NB4 (cell line): ENCODE measurements at regions not wholly inside any gene's neighbourhood (a gene's known extent, or its start where the extent isn't known, plus 50 kb on each side); places are given as distances from the start of the nearest gene placed in this dataset.

Experiments
- DNase-seq: peaks from one replicate; pipeline ENCODE4 v3.0.0; 2010; ENCODE audit warnings: low read depth
- H3K4me3 ChIP-seq: one replicate; pipeline ENCODE4 v1.5.1; 2011; ENCODE audit warnings: mild to moderate bottlenecking, low read depth, low read length, moderate library complexity
- MAX ChIP-seq: IDR thresholded peaks from 2 replicates; pipeline ENCODE4 v1.6.1; 2011; ENCODE audit warnings: low read depth, low read length
- MYC ChIP-seq: IDR thresholded peaks from 2 replicates; pipeline ENCODE4 v1.6.1; 2011; ENCODE audit warnings: low read depth, low read length
- POLR2A ChIP-seq: IDR thresholded peaks from 2 replicates; pipeline ENCODE4 v1.6.1; 2011; ENCODE audit warnings: mild to moderate bottlenecking; ENCODE audit not compliant: insufficient read length; ENCODE audit errors: extremely low read depth
- TF ChIP-seq, protein P1 (sequence below): IDR thresholded peaks from one replicate; pipeline ENCODE4 v1.5.1; 2012; ENCODE audit warnings: low read depth, low read length

DNA sequence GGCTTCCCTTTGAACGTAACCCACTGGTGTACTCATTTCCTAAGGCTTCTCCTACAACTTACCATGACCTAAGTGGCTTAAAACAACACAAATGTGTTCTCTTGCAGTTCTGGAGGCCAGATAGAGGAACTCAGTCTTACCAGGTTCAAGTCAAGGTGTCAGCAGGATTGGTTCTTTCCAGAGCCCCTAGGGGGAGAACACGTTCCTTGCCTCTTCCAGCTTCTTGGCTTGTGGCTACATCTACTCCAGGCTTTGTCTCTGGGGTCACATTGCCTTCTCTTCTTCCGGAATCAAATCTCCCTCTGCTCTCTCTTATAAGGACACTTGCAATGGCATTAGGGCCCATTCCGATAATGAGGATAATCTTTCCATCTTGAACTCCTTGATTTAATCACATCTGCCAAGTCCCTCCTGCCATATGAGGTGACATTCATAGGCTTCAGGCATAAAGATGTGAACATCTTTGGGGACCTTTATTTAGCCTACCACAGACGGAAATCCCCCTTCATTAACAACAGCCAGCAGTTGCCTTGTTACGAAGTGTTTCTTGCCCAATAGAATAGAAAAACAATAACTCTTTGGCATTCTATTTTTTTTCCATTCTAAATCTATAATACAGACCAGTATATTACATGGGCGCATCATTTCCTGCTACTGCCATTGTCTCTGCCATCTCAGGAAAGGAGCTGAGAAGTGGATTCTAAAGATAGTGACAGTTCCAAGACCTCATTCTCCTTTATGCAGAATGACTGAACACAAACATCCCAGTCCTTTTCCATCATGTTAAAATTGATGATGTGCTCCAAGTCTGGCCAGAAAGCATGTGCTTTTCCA is 362.0 kb downstream of the ZNF521 start:
- DNase-seq = no peak
- TF ChIP-seq POLR2A (no peak), MAX (no peak), MYC (no peak)
- TF ChIP-seq, protein P1, sequence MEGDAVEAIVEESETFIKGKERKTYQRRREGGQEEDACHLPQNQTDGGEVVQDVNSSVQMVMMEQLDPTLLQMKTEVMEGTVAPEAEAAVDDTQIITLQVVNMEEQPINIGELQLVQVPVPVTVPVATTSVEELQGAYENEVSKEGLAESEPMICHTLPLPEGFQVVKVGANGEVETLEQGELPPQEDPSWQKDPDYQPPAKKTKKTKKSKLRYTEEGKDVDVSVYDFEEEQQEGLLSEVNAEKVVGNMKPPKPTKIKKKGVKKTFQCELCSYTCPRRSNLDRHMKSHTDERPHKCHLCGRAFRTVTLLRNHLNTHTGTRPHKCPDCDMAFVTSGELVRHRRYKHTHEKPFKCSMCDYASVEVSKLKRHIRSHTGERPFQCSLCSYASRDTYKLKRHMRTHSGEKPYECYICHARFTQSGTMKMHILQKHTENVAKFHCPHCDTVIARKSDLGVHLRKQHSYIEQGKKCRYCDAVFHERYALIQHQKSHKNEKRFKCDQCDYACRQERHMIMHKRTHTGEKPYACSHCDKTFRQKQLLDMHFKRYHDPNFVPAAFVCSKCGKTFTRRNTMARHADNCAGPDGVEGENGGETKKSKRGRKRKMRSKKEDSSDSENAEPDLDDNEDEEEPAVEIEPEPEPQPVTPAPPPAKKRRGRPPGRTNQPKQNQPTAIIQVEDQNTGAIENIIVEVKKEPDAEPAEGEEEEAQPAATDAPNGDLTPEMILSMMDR = no peak
- H3K4me3 ChIP-seq = no peak overlapping the region

DNA sequence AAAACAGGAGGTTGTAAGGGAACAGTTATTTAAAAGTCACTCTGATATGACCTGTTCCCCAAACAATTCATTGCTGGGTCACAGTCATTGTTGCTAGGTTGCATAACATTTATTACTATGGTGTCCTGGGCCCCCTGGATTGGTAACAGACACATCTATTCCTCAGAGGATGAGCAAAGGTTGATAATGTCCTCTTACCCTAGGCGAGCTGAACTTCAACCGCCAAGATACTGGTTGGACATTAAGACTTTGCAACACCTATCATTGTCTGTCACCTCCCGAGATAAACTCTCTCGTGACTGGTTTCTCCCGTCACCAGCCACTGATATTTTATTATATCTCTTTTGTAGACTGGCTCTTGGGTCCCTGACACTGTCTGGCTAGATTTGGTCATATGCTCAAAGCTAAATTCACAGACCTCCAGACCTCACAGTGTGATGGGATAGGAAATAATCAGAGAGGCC is 361.3 kb downstream of the ZNF521 start:
- DNase-seq = no peak
- TF ChIP-seq, protein P1 = no peak
- TF ChIP-seq POLR2A (no peak), MAX (no peak), MYC (no peak)
- H3K4me3 ChIP-seq = no peak overlapping the region

DNA sequence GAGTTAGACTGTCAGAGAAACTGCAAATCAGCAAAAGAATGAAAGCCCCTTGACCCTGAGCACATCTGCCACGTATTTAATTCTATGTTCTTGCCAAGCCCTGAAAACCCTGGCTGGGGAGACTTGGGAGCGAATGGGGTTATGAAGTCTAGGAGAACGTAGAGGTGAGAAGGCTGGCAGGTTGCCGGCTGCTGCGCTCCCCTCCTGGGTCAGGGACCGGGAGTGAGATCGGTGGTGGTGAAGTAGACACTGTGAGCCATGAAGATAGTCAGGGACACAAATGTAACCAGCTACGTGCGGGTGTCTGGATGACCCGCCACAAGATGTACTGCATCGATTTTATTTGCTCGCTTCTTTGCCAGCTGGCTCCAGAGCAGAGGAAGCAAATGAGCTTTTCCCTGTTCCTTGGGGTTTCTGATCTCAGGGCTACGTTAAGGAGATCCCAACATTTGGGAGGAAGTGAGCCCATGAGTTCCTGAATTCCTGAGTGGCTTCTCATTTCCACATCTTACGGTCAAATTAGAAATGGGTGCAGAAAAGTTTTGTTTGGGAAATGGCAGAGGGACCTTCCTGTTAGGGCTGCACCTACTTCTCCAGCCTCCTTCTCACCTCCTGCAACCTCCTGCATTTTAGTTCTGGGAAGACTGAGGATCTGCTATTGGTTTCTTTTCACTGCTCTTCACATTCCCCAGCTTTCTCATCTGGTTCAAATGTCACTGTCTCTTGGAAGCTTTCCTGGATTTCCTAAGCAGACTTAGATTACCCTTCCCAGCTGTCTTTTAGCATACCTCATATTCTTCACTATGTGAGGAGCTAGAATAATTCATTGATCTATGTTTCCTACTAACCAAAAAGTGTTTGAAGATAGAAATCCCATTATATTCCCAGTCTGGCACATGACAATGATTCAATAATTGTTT is 360.6 kb downstream of the ZNF521 start:
- no peak overlapping the region for H3K4me3 ChIP-seq
- no peak for DNase-seq
- no peak for TF ChIP-seq MAX

GRCh38 chr18:24992491-24992890 is 359.5 kb downstream of the ZNF521 start:
- no peak for TF ChIP-seq POLR2A
- no peak for TF ChIP-seq MAX
- TF ChIP-seq, protein P1 = no peak
- no peak for TF ChIP-seq MYC
- no peak overlapping the region for H3K4me3 ChIP-seq
- no peak for DNase-seq

DNA sequence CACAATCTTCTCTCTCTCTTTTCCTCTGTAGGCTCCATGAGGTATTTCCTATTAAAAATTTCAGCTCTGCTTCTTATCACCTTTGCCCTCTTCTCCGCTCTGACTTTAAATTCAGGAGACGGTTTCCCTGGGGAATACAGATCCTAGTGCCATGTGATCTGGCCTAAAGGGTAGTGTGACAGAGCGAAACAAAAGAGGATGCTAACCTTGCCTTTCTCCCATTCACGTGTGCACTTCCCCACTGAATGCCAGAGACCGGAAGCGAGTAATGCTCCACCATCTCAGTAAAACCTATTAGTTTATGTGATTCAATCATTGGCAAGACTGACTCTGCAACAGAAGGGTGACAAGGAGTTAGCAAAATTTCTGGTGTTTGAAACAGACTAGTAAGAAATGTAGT is 358.3 kb downstream of the ZNF521 start:
- DNase-seq = no peak
- no peak for TF ChIP-seq POLR2A
- no peak for TF ChIP-seq MAX
- TF ChIP-seq, protein P1 = no peak
- no peak overlapping the region for H3K4me3 ChIP-seq

GRCh38 chr18:24995056-24995455 is 356.9 kb downstream of the ZNF521 start:
- DNase-seq = no peak
- no peak for TF ChIP-seq POLR2A
- no peak overlapping the region for H3K4me3 ChIP-seq
